Activated CD4-positive, alpha-beta T cell treated with anti-CD3 and anti-CD28 coated beads, Interleukin-2, amount 50 U/mL, for 48 hours (primary cell): ENCODE measurements at regions not wholly inside any gene's neighbourhood (a gene's known extent, or its start where the extent isn't known, plus 50 kb on each side); places are given as distances from the start of the nearest gene placed in this dataset.
"Not testable (repeated sequence)": the region's sequence is repeated elsewhere in the genome, so short reads cannot be mapped to it uniquely, and the experiment has no call there.

ENCODE experiments used
- DNase-seq, 2 experiments: peaks; one replicate each; pipeline ENCODE4 v3.0.0-alpha.2; 2020

DNA sequence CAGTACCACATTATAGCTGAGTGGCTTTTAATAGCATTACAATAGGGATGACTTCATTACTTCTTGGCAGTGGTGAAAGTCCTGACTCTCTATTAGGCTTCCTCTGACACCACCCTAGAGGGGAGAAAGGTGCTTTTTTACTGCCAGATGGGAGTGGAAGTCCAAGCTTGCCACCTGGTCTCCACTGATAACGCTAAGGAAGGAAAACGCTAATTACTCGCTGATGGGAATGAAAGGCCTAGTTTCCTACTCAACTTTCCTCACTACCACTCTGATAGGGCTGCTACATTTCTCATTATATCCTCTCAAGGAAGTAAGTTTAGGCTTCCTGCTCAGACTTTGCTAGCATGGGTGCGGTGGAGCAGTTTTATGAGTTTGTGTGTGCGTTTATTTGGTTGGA, 62.3 kb upstream of the PAGE3 start:
- DNase-seq: no peak

- DNase-seq: no peak
Measured at GRCh38 chrX:55335296-55335695, 70.6 kb upstream of the PAGE3 start.

DNA sequence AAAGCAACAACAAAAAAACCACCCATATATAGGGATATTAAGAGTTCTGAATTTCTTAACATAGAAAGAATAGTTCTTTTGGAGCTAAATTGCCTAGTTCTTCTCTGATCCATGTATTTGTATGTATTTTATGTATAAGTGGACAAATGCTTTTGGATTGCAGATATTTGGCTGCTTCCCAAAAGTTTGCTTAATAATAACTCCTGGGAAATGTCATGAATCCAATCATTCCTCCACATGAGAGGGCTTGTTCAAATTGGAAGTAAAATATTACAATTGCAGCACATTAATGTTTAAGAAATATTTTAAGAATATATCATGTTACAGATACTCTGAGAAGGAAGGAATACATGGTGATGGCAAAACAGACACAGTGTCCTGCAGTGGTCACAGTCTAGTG, 71.5 kb upstream of the PAGE3 start:
- DNase-seq: no peak

DNA sequence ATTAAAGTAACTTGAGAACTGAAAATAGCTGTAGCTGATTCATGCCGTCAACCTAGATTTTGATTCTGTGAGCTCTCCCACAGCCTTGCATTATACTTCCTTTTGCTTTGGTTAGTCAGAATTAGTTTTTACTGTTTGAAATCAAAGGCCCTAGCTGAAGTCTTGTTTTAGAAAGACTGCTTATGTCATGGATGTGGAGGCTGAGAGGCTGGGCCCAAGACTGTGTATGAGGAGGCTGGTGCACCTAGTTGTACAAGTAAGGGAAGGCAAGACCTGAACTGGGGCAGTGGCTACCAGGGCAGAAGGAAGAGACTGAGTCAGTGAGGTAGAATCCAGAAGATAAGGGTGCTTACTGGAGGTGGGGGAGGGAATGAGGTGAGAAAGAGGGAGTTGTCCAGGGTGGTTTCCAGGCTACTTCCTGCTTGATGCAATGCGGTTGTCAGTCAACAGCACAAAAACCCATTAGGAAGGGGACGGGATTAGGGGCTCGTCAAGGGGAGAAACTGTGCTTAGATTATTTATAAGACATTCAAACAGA, 76.2 kb upstream of the PAGE3 start:
- no peak for DNase-seq

- DNase-seq: peak; percentile 29 to 52
Measured at GRCh38 chrX:55342533-55343501, 78.1 kb upstream of the PAGE3 start.

DNA sequence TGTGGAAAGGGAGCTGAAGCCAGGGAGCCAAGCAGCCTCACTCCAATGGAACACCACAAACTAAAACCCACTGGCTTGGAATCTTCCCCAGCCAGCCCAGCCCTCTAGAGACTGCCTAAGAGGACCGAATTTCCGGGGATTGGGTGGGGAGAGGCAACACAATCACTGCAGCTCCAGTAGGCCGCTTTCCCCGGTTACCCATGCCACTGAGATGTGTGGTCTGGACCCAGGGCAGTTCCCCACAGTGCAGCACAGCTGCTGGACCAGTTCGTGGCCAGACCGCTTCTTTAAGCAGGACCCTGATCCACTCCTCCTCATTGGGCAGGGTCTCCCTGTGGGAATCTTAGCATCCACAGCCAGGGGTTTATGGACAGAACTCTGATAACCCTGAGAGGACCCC, 91.9 kb upstream of the PAGE3 start:
- DNase-seq: no peak

GRCh38 chrX:55357236-55357635, 92.5 kb upstream of the PAGE3 start:
- DNase-seq: no peak

- no peak for DNase-seq
Measured at GRCh38 chrX:55379396-55379795, 72.5 kb upstream of the MAGEH1 start.

DNA sequence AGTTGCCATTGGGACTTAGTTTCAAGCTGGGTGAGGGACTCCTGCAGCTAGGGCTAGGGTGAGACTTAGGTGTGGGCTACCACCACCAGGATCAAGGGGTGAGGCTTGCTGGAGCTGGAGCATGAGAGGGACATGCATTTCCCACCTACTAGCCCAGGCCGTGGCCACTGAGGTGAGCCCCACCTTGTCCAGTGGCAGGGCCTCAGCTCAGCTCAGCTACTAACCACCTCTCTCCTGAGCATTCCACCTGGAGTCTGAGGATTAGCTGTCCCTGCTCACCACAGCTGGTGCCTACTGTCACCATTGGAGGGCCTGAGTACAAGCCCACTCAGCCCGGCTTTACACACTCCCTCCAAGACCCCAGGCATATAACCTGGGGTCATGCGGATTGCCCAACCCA, 62.6 kb upstream of the MAGEH1 start:
- no peak for DNase-seq

GRCh38 chrX:55396836-55397235, 55.1 kb upstream of the MAGEH1 start:
- DNase-seq: not testable (repeated sequence)
